GM12865 (cell line): ENCODE measurements at regions not wholly inside any gene's neighbourhood (a gene's known extent, or its start where the extent isn't known, plus 50 kb on each side); places are given as distances from the start of the nearest gene placed in this dataset.

Experiments used
- DNase-seq: peaks from one replicate; pipeline ENCODE4 v3.0.0; 2010; ENCODE audit warnings: low read depth
- H3K4me3 ChIP-seq: 2 replicates; pipeline ENCODE4 v1.5.1; 2011; ENCODE audit warnings: mild to moderate bottlenecking, low read depth, low read length, control low read depth
- CTCF ChIP-seq: IDR thresholded peaks from 2 replicates; pipeline ENCODE4 v1.5.1; 2011; ENCODE audit warnings: low read length, control low read depth, low read depth, inconsistent platforms; ENCODE audit not compliant: insufficient read depth; ENCODE audit errors: missing control alignments

GRCh38 chr20:52760791-52761190 is 211.4 kb upstream of the TSHZ2 start:
- TF ChIP-seq CTCF, result no peak
- DNase-seq, result no peak

GRCh38 chr20:52757411-52757810 is 214.7 kb upstream of the TSHZ2 start:
- H3K4me3 ChIP-seq, result no peak overlapping the region
- no peak for TF ChIP-seq CTCF
- DNase-seq, result no peak

More at GRCh38 chr20:52760791-52761190, 211.4 kb upstream of the TSHZ2 start:
- H3K4me3 ChIP-seq, result no peak overlapping the region

GRCh38 chr20:52755744-52756143 is 216.4 kb upstream of the TSHZ2 start:
- H3K4me3 ChIP-seq, result no peak overlapping the region
- no peak for DNase-seq
- TF ChIP-seq CTCF, result no peak

- H3K4me3 ChIP-seq, result no peak overlapping the region
- no peak for DNase-seq
Observed at GRCh38 chr20:52754366-52754765, 217.8 kb upstream of the TSHZ2 start.

GRCh38 chr20:52752023-52752422 is 220.1 kb upstream of the TSHZ2 start:
- H3K4me3 ChIP-seq, result no peak overlapping the region
- no peak for TF ChIP-seq CTCF
- no peak for DNase-seq

More at GRCh38 chr20:52754366-52754765, 217.8 kb upstream of the TSHZ2 start:
- TF ChIP-seq CTCF, result no peak

GRCh38 chr20:52751571-52751970 is 220.6 kb upstream of the TSHZ2 start:
- no peak for TF ChIP-seq CTCF
- no peak overlapping the region for H3K4me3 ChIP-seq
- DNase-seq, result no peak

- no peak overlapping the region for H3K4me3 ChIP-seq
- TF ChIP-seq CTCF, result no peak
- DNase-seq, result no peak
Observed at GRCh38 chr20:52749938-52750337, 222.2 kb upstream of the TSHZ2 start.
